ENCODE measurements at regions not wholly inside any gene's neighbourhood (a gene's known extent, or its start where the extent isn't known, plus 50 kb on each side); places are given as distances from the start of the nearest gene placed in this dataset.

GRCh38 chr1:99207216-99207615 is 57.1 kb upstream of the PLPPR4 start:
- intact Hi-C loops (cut with micrococcal nuclease; ENCODE audit: unreplicated experiment), result no loop called here
- ATAC-seq, result no peak

More at GRCh38 chr1:99207216-99207615, 57.1 kb upstream of the PLPPR4 start:
- no peak overlapping the region for H2AFZ ChIP-seq (ENCODE audit: control insufficient read depth, low read depth, low read length)
- ChIA-PET CTCF (no interaction called here), SMC1A (ENCODE audit: uncharacterized antibody, unreplicated experiment) (no interaction called here), POLR2A (no interaction called here), RAD21 (ENCODE audit: unreplicated experiment) (no interaction called here)
- FAIRE-seq (no peak), DNase-seq (ENCODE audit: low read depth, low spot score) (no peak)
- H3K36me3 ChIP-seq (ENCODE audit: control insufficient read depth in 2 of 2, insufficient read depth in 2 of 2, low read length in 1 of 2), result no peaks in the 10 kb centered on the region
- H3K9ac ChIP-seq (ENCODE audit: control insufficient read depth, insufficient read depth, low read length), result no peak overlapping the region
- no peaks in the 10 kb centered on the region for H3K4me1 ChIP-seq (ENCODE audit: control insufficient read depth, insufficient read depth, low read length)
- H3K9me3 ChIP-seq (replicated peaks; ENCODE audit: control insufficient read depth, insufficient read depth, low read length), result no peaks in the 10 kb centered on the region
- no peak overlapping the region for H3K27ac ChIP-seq (ENCODE audit: control insufficient read depth, insufficient read depth)
- no peaks in the 10 kb centered on the region for H3K79me2 ChIP-seq (ENCODE audit: control insufficient read depth, insufficient read depth, low read length)
- in situ Hi-C loops (cut with MboI), result no loop called here
- H4K20me1 ChIP-seq (ENCODE audit: control insufficient read depth, insufficient read depth), result no peaks in the 10 kb centered on the region; the same call in 1 of the 2 replicates
- H3K4me3 ChIP-seq, result no peak overlapping the region
- no peaks in the 10 kb centered on the region for H3K27me3 ChIP-seq (replicated peaks in 1 of 2; ENCODE audit: control insufficient read depth in 2 of 2, insufficient read depth in 2 of 2, low read length in 1 of 2)
- WGBS (ENCODE audit: insufficient coverage, insufficient replicate concordance, low lambda C conversion rate, missing lambda C conversion rate), result 37% methylated on average over 3 of the region's 3 CpGs
- no TSS peak for BruUV-seq (replicated peaks)
- H3K4me2 ChIP-seq (ENCODE audit: control insufficient read depth, insufficient read depth), result no peak overlapping the region
- TF ChIP-seq IKZF2 (IDR thresholded peaks at IDR 0.05) (no peak), SRF (IDR thresholded peaks at IDR 0.05; ENCODE audit: low read depth in 2 of 2, low read length in 2 of 2) (no peak), MAX (IDR thresholded peaks at IDR 0.05; ENCODE audit: low read depth, low read length) (no peak), BMI1 (IDR thresholded peaks at IDR 0.05; ENCODE audit: borderline replicate concordance) (no peak), ZNF622 (IDR thresholded peaks at IDR 0.05) (no peak), ATF3 (IDR thresholded peaks at IDR 0.05; ENCODE audit: borderline replicate concordance, extremely low read depth, low read depth, low read length) (no peak), SIX5 (IDR thresholded peaks at IDR 0.05; ENCODE audit: low read depth, low read length, severe bottlenecking) (no peak), SKIL (IDR thresholded peaks at IDR 0.05; ENCODE audit: low read depth, poor library complexity, severe bottlenecking) (no peak), CBX3 (IDR thresholded peaks at IDR 0.05; ENCODE audit: borderline replicate concordance, low read depth) (no peak), CREB1 (IDR thresholded peaks at IDR 0.05; ENCODE audit: low read depth) (no peak), CHD1 (IDR thresholded peaks at IDR 0.05; ENCODE audit: low read depth, low read length) (no peak), HDGF (IDR thresholded peaks at IDR 0.05) (no peak), POU2F2 (IDR thresholded peaks at IDR 0.05; ENCODE audit: borderline replicate concordance, low read depth, low read length) (no peak), MTA2 (IDR thresholded peaks at IDR 0.05; ENCODE audit: low read depth) (no peak), ZNF384 (IDR thresholded peaks at IDR 0.05; ENCODE audit: borderline replicate concordance, low read depth, low read length) (no peak)

All from GM12878 (cell line).